NCI-H2029 treated with DMSO at 0.1 percent for 48 hours (cell line): ENCODE measurements at regions not wholly inside any gene's neighbourhood (a gene's known extent, or its start where the extent isn't known, plus 50 kb on each side); places are given as distances from the start of the nearest gene placed in this dataset.

Source experiments
- DNase-seq: peaks from one replicate; lab custom pipeline; 2025; lab: John Stamatoyannopoulos, UW

GRCh38 chr16:79267781-79268180, 332.8 kb downstream of the MAF start:
- DNase-seq = no peak

DNA sequence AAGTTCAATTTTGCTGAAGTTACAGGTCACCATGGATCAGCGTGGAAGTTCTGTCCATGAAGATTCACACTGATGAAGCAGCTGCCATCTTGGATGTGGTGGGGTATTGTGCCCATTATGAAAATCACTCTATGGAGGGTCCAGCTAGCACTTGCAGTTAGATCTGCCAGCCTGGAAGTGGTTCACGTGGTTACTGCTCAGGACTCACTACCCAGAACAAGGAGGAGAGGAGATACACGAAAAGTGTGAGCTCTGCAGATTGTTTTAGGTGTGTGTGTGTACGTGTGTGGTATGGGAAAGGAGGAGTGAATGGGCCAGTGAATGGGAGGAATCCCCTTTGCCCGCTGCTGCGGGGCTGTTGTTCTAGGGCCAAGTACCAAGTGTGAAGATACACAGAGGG, 333.4 kb downstream of the MAF start:
- no peak for DNase-seq

DNA sequence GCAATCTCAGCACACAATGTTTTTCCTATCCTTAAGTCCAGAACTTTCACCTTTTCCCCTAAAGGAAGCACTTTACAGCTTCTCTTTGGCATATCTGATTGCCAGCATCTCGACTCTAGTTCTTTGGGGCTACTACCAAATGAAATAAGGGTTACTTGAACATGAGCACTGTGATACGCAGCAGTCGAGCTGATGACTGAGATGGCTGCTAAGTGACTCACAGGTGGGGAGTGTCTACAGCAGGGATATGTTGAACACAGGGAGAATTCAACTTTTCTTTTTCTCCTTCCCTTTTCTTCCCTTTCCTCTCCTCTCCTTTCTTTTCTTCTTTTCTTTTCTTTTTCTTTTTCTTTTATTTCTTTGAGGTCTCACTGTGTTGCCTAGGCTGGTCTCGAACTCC, 334.8 kb downstream of the MAF start:
- DNase-seq = no peak

DNA sequence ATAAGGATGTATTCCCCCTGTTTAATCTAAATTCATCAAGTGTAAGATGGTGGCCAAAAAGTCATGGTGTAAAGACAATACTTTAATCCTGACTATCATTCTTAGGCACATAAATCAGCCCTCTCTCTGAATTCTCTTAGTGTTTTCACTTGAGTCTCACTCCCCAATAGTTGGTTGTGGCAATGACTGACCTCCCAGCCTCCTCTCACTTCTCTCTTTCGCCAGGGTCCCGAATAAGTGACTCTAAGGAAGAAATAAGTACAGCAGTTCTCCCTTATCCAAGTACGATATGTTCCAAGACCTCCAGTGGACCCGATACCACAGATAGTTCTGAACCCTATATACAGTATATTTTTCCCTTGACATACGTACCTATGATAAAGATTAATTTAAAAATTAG, 335.3 kb downstream of the MAF start:
- no peak for DNase-seq

DNA sequence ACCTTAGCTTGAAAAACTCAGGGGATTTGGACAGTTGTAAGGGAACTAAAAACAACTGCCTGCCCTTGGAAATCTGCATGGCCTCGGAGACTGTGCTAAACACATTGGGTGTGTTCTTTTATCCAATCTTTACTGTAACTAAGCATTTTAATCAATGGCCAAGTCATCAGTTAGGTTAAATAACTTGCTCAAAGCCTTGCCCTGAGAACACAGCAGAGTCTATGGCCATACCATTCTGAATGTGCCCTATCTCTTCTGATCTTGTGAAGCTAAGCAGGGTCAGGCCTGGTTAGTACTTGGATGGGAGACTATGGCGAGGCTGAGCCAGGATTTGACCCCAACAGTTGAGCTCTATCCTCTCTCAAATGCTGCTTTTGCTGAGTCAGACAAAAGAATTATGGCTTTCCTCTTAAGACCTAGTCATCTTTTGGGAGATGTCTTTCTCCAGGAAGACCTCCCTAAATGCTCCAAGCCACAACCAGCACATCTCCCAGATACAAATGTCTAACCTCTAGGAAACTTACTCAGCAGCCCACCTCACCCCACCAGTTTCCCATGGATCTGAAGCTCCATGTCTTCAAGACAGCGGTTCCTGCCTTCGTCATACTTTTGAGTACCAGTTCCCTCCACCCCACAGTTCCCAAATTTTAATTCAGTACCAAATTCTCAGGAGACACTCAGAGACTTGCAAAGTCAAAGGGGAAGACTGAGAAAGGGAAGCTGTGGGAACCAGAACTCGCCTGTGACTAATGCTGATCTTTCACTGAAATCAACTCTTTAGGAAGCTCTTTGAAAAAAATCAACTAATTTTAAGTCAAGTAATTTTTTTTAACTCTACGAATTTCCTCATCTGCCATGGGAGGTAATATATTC, 336.1 kb downstream of the MAF start:
- no peak for DNase-seq

DNA sequence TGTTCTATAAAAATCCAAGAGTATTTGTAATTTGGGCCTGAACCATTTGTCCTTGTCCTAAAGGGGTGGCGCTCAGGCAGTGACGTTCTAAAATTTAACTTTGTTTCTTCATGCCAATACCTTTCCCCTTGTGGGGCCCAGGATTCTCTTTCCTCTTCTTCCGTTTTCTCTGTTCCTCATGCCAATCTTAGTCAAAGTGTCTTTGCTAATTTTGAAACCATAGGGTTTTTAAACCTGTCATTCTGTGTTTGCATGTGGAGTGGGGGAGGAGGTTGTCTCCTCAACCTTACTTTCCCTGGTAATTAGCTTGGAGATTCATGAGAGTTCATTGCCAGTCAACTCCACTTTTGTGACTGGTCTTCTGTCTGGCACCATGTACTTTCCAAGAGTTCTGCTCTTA, 337.1 kb downstream of the MAF start:
- DNase-seq = no peak
